GM23338 (cell line): ENCODE measurements at regions not wholly inside any gene's neighbourhood (a gene's known extent, or its start where the extent isn't known, plus 50 kb on each side); places are given as distances from the start of the nearest gene placed in this dataset.

Experiments used
- CREB1 ChIP-seq: fragments of 250-450 bp; sonication (Bioruptor Pico); IDR thresholded peaks from 2 replicates; pipeline ENCODE4 v1.5.0; 2020; ENCODE audit warnings: low read depth, mild to moderate bottlenecking, moderate library complexity
- CTCF ChIP-seq, 2 experiments: fragments of 200-600 bp in 1 of 2; sonication (generic) in 1 of 2; conservative IDR thresholded peaks; 2 replicates each; pipeline versions ENCODE4 v1.5.1 to v1.6.1; 2016 to 2017; ENCODE audit warnings: antibody characterized with exemption in 2 of 2, low read depth in 2 of 2, mild to moderate bottlenecking in 2 of 2, moderate library complexity in 1 of 2
- ETS1 ChIP-seq: IDR thresholded peaks from 2 replicates; pipeline ENCODE4 v1.6.1; 2016; ENCODE audit warnings: antibody characterized with exemption
- EZH2 ChIP-seq: fragments of 200-600 bp; sonication (generic); IDR thresholded peaks from one replicate; pipeline ENCODE4 v1.8.0; 2017; ENCODE audit warnings: antibody characterized with exemption, mild to moderate bottlenecking, low read depth; ENCODE audit not compliant: unreplicated experiment
- REST ChIP-seq: IDR thresholded peaks from one replicate; pipeline ENCODE4 v1.6.1; 2018; ENCODE audit warnings: antibody characterized with exemption; ENCODE audit not compliant: unreplicated experiment
- STAT1 ChIP-seq: IDR thresholded peaks from one replicate; pipeline ENCODE4 v1.6.1; 2016; ENCODE audit warnings: antibody characterized with exemption; ENCODE audit not compliant: unreplicated experiment

GRCh38 chr6:168212362-168212761 lies 107.2 kb downstream of the DACT2 start:
- no peak for TF ChIP-seq REST
- TF ChIP-seq CTCF (conservative IDR thresholded peaks at IDR 0.05; ENCODE audit: low read depth in 2 of 2) = no peak
- TF ChIP-seq CREB1 (CRISPR knock-in tag) = no peak
- no peak for TF ChIP-seq STAT1
- TF ChIP-seq ETS1 = no peak
- no peak for TF ChIP-seq EZH2
